Iris pigment epithelial cell (primary cell): ENCODE measurements at regions not wholly inside any gene's neighbourhood (a gene's known extent, or its start where the extent isn't known, plus 50 kb on each side); places are given as distances from the start of the nearest gene placed in this dataset.
A peak's percentile ranks its signal among the peaks of the same experiment; 100 is the strongest.

Experiments
- DNase-seq: peaks from one replicate; pipeline ENCODE4 v3.0.0-alpha.2; 2011; ENCODE audit warnings: low read depth

DNA sequence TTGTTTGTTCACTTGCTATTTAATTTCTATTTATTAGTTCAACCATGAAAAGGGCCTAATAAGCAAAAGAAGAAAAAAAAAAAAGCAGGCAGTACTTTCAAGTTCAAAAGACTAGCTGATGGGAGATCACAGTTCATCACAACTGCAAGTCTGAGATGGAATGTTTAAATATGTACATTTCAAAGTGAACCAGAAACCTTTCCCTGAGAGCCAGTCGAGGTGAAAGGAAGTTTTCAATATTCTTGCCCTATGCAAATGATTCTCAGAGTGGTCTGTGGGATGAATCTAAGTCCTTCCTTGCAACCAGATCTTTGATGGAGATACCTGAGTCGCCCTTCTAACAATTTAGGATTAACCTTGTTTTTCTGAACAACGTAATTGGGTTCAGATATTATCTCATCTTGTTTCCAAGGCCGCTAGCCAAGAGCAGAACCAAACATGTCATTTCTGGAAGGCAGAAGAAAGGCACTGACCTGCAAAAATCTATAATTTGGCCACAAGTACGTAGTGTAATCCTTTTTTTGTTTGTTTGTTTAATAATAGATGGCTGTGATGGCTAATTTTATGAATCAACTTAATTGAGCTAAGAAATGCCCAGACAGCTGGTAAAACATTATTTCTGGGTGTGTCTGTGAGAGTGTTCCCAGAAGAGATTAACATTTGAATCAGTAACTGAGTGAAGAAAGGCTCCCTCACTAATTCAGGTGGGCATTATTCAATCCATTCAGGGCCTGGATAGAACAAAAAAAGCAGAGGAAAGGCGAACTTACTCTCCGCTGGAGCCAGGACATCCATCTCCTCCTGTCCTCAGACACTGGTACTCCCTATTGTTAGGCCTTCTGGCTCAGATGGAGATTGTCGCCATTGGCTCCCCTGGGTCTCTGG, 171.1 kb upstream of the TMPO start:
- DNase-seq = no peak

DNA sequence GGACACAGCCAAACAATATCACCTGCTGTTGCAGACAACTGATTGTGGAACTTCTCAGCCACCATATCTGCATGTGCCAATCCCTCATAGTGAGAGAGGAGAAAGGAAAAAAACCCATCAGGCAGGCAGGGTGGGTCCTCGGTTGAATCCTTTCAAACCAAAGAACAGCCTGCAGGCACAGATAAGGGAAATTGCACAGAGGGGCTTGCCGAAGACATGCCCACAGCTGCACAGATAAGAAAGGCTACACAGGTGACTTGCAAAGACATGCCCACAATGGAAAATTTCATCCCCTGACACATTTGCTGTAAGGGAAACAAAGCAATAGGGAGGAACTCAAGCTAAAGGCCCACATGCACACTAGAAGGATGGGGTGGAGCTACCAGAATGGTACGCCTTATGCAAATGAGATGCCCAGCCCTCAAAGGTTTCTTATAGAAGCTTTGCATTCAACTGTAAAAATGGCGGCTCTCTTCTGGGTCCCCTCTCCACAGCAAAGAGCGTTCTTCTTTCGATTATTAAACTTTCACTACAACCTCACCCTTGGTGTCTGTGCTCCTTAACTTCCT, 170.0 kb upstream of the TMPO start:
- DNase-seq = no peak

DNA sequence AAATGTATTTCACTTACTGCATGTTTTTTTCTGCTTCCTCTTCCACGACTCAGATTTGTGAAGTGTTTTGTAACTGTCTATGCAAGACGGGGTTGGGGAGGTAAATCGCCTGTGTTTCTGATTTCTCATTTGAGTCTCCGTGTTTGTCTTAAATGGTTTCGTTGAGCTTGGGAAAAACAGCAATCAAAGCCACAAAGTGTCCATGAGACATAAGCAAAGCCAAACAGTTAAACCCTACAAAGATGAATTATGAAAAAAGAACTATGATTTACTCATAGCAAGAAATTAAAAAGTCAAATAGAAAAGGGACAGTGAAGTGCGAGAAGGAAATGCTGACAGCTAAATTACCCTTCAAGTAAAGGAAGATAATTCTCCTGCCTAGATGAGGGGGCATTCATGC, 164.3 kb upstream of the TMPO start:
- DNase-seq = no peak

DNA sequence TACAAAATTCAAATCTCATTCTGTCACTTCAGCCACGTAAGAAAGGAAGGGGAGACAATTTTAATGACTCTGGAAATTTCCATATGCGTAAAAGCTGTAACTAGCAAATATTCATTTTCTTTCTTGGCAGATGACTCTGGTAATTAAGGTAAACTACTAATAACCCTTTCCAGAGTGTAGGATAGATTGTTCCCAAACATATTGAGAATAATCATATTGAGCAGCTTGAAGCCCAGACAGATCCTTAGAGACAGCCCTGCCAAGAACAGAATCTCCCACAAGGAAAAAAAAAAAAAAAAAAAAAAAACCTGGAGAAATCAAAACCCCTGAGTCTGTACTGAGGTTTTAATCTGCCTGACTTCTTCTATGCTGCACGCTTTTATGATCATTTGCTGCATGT, 163.6 kb upstream of the TMPO start:
- no peak for DNase-seq

DNA sequence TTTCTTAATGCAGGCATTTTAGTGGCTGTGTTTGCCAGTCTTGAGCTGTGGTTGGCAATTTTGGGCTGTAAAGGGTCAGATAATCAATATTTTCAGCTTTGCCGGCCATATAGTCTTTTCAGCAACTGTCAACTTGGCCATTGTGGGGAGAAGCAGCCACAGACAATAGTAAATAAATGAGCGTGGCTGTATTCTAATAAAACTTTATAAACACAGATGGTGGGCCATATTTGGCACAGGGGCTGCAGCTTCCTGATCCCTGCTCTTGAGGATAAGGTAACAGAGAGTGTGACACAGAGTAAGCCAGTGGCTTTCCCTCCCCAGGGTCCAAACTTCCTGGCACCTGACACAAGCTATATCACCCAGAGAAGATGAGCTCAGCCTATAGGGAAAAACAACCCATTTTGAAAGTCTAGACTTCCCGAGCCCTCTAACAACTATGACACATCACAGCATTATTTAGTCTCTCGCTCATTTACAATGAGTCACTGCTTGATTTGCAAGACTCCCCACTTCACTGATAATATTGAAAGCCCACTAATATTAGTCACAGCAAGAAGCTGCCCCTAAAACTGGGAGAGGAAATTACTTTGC, 163.1 kb upstream of the TMPO start:
- peak; percentile 97 for DNase-seq

DNA sequence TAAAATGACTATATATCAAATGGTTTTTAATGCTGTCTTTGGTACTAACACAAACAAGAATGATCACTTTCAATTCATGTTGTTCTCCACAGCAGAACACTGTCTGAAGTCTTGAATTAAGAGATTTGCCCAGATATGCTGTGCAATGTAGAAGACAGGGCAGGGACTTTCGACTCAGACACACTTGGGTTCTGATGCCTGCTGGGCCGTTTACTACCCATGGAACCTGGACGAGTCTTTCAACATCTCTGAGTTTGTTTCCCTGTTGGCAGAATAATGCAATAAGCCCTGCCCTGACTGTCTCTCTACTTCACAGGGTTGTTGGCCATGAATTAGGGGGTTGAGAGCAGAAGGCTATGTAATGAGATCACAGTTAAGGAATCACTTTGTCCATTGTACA, 162.6 kb upstream of the TMPO start:
- DNase-seq = peak; percentile 53

DNA sequence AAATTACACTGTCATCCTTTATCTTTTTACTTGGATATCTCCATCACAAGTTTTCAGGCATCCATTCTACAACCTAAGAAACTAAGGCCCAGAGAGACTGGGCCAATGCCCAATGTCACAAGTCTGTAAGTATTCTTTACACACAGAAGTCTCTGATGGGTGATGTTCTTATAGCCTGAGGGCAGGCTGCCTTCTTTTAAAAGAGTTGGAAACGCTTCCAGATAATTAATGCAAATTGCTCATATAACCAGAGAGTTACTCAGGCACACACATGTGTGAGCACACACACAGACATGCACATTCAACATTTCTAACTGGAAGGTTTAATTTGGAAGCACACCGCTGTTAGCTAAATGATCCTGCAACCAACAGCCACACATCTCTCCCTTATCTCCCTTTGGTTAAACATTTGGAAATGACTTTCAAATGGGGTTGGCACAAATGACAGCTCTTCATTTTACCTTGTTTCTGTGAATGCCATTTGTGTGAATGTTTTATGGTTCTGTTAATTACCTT, 160.8 kb upstream of the TMPO start:
- DNase-seq = no peak

DNA sequence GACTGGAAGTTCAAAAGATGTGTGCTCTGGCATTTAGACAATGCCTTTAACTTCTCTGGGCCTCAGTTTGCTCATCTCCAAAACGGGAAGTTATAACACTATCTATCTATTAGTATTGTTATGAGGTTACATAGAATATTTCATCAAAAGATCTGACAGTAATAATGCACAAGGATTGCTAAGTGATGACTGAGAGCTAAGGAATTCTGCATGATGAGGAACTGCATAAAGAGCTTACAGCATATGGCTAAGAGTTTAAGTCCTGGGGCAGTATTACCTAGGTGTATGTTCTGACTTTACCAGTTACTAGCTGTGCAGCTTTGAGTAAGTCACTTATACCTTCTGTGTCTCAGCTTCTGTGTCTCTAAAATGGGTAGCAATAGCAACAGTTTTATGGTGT, 160.1 kb upstream of the TMPO start:
- DNase-seq = peak; percentile 76

DNA sequence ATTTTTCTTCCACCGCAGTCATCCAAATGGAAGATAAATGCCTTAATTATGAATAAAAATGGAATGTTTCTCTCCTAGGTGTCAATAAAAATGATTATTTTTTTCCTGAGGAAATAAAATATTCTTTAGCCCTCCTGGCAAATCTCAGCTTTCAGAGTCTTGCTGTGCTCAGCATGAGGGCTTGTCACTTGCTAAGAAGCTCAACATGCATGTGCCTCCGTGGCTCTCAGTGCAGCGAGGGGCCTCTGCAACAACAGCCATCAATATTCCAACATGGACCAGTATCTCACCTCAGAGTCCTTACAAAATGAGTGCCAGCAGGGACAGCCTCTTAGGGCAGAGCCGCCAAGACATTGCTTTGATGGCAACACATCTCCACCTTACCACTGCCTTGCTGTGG, 159.5 kb upstream of the TMPO start:
- no peak for DNase-seq

DNA sequence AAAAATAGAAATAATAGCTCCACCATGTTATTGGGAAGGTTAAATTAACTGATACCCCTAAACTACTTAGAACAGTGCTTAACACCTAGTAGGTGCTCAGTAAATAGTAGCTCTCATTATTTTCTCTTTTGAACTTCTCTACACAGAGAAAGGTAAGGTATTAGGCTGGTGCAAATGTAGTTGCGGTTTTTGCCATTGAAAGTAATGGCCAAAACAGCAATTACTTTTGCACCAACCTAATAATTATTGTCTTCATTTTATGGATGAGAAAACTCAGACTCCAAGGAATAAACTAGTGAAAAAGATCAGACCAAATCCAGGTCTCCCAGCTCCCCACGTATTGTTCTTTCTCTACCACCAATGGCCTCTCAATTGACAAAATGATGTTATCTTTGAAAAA, 157.2 kb upstream of the TMPO start:
- DNase-seq = no peak

DNA sequence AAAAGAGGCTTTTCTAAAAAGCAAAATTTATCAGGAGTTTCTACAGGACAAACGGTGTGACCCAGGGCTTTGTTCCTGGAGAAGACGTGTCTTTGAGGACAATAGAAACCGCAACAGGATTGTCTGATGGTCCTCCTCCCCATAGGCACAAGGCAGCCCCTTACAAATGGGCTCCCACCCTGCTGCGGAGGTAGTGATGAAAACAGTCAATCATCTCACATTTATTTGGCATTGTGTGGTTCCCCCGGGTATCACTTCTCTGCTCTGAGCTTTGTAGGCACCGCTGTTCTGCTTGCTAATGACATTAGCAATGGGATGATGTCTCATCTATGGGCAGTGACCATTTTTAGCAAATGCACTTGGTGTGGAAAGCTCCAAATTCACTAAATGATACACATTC, 155.5 kb upstream of the TMPO start:
- DNase-seq = no peak

DNA sequence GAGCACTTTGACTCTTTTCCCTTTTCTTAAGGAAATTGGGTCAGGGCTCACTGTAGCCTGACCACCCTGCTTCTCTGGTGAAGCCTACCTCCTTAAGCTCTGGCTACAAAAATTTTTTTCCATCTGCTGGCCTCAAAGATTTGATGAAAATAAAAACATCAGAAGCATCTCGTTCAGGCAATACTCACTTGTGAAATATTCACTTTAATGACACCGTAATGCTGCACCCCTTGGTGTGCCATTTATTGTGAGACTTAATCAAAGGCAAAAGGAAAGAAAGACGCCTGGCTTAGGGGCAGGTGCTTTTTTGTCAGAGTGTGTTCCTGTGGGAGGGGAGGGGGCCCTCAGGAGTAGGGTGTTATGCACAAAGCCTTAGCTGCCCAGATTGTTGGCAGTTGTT, 155.0 kb upstream of the TMPO start:
- no peak for DNase-seq

DNA sequence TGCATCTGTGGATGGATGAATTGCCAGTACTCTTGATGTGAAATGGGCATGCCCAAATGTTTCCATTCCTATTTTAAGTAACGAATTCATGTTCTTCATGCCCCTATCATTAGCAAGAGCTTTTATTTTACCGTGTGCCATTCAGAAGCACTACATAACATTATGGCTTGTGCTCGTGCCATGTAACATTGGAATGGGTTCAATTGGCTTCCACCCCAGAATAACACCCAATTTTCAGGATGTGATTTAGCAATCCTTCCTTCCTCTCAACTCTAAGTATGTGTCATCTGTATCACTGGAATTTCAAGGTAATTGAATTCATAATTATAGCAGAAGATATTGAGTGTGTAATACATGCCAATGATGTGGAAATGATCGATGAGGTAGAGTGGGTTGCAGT, 145.8 kb upstream of the TMPO start:
- no peak for DNase-seq

DNA sequence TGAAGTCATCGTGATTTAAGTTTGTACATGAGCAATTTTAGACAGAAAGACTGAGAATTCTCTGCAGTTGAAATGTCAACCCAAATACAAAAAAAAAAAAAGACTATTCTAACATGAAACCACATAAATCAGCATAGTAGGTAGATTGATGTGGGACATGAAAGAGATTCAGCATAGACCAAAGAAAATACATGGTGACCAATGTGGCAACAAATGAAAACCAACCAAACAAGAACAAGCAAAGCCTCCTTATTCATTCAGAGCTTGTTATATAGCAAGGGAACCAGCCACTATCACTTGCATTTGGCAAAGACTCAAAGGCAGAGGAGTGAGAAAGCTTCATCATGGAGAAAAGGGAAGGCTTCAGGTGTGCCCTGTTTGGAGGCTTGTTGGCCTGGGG, 144.4 kb upstream of the TMPO start:
- DNase-seq = no peak

DNA sequence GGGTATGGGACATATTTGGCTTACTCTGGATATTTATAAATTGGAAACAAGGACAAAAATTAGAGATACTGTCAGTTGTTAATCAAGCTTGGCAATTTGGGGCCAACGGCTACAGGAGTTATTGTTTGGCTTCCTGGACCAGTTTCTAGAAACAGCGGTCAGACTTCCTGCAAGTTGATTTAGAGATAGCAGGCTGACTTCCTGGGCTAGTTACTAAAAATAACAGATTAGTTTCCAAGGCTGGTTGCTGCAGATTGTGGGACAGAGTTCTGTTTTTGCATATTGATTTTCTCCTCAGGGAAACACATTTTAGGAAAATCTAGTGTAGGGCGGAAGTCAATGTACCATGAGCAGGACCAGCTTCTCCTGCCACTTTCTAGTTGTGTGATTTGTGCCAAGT, 144.0 kb upstream of the TMPO start:
- DNase-seq = peak; percentile 15

DNA sequence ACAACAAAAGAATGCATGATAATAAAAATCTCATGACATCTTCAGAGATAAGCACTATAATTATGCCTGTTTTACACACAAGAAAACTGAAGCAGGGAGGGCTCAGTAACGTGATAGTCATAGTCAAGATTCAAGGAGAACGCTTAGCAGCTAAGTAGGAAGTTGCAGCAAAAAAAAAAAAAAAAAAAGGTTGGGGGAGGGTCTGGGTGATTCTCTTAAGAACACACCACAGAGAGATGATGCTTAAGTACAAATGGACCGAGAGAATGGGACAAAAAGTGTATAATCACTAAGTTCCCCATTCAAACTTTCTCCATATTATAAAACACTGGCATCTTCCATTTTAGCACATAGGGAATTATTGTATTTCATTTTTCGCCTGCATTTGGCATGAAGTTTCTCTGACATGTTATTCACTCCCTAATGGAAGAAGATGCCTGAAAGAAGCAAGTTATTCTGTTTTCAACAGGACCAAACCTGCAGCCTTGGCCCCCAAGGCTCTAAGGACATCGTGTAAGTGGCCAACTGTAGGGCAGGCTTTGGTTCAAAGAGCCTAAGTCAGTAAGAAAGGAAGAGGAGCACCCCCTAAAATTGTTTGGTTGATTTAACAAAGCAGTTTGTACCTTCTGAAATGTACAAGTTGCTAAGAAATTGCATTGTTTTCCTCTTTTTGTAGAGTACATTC, 142.9 kb upstream of the TMPO start:
- DNase-seq = no peak

DNA sequence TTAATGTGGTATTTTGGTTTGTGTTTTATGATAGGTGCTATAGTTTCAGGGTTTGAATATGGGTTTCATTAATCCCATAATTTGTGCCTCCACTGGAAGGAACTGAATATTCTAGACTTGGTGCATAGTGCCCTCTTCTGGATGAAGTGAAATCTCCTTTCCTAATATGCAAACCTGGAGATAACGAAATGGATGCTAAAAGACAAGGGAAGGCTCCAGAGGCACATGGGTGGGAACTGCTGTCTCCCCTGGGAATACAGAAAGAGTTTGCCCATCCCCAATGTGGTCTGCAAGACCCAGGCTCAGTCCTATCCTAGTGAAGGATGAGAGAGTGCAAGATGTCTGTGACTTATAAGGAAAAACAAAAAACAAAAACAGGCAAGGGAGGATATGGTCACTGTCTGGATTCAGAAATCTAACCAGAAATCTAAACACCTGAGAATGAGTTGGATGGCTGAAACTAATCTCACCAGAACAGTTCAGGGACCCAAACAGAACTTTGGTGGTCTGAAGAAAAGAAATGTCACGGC, 142.3 kb upstream of the TMPO start:
- peak; percentile 45 for DNase-seq

DNA sequence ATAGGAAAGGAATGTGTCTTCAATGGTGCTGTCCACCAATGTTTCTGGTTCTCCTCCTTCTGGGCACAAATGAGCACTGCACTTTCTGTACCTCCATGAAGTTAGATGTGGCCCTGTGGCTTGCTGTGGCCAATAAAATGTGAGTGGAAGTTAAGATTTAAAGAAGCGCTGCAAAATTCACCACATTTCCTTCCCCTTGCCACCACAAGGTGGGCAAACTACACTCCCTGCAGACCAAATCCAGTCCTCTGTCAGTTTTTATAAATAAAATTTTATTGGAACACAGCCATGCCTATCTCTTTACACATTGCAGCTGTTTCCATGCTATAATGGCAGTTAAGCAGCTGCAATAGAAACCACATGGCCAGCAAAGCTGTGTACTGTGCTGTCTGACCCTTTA, 141.4 kb upstream of the TMPO start:
- DNase-seq = peak; percentile 14

DNA sequence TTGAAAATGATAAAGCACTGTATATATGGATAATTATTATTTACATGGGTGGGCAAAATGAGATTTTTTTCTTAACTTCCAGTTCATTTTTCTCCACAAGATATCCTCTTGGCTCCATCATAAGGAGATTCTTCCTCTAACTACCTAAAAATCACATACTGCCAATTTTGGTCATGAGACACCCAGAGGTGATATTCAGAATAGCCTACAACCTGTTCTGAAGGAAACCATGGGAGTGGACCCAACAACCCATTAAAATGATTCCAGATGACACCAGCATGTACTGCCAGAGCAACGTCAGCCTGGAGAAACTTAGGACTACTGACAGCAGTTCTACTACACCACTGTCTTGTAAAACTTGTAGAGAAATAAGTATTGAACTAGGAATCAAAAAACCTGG, 136.3 kb upstream of the TMPO start:
- no peak for DNase-seq

DNA sequence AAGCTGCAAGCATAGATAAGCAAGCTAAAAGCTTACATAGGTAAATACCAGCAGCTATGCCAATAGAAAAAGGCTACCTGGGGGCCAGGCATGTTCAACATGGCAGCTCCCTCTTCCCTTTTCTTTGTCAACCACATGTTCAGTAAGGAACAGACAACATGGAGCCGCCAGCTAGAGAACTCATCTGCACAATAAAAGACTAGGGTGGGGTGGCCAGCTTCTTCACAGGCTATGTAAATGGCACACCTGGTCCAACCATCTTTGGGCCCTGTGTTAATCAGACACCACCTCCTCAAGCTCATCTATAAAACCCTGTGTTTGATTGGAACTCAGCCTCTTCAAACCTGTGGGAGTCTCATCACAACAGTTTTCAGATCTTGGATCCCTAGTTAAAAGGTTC, 129.7 kb upstream of the TMPO start:
- DNase-seq = no peak

DNA sequence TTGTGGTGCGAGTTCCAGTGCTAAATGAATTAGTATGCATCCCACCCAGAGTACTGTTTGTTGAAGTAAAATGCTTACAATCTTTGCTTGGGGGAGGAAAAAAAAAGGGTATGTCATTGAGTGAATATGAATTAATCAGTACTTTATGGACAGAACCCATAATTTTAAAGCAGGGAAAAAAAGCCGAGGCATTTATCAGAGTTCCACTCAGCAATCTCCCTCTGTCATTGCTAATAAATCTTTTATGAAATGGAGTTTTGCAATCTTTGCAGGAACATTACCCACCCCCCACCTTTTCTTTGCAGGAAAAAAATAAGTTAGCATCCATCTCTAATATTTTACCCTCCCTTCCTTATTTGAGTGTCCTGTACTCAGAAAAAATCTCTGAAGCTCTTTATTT, 127.9 kb upstream of the TMPO start:
- no peak for DNase-seq

DNA sequence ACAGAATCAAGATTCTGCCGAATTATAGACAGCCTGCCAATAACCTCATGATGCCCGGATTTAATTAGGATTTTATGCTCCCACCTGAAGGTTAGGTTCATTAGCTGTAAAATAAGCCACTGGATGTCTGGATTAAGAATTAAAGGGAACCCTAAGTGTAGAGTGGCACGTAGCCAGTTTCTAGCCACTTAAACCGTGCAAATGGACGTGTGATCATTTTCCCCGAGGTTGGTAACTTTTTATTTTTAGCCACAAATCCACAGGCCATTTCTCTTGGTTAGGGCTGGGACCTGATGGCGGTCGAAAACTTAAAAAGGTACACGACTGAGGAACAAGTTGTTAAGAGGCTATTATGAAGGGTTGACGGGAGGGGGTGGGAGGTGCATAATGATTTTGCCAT, 127.3 kb upstream of the TMPO start:
- DNase-seq = no peak

DNA sequence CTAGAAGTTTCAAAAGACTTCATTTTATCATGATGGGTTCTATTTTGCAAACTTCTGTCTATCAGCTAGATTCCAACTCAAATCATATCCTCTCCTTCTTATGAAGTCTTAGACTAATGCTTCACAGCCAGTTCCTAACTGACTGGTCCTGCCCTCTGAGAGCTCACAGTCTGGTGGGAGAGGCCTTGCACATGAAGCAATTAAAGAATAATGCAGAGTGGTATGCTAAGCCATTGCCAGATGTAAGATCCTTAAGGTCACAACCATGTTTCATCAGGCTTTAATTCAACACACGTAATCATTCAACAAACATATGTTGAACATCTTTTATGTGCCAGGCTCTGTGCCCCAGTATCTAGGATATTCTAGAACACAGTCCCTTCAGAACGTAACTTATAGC, 125.8 kb upstream of the TMPO start:
- DNase-seq = no peak
